Jurkat, Clone E6-1 (cell line): ENCODE measurements at regions not wholly inside any gene's neighbourhood (a gene's known extent, or its start where the extent isn't known, plus 50 kb on each side); places are given as distances from the start of the nearest gene placed in this dataset.

Experiments used
- DNase-seq: peaks from one replicate; pipeline ENCODE4 v3.0.0-alpha.2; 2011; ENCODE audit warnings: low read depth, low spot score
- H3K4me3 ChIP-seq: 2 replicates; pipeline ENCODE4 v1.5.1; 2011; ENCODE audit warnings: mild to moderate bottlenecking, low read length, control low read depth, moderate library complexity

DNA sequence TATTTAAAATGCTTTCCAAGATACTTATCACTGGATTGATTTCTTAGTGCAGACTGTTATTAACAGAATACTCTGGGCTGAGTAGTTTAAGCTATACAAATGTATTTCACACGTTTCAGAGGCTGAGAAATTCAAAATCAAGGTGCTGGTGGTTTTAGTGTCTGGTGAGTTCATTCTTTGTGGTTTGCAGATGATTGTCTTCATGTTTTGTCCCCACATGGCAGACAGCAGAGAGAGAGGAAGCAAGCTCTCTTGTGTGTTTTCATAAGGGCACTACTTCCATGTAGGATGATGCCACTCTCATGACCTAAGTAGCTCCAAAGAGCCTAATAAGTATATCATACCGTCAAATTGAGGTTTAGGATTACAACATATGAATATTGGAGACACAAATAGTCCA lies 1348.9 kb upstream of the FLRT2 start:
- no peak for DNase-seq
- H3K4me3 ChIP-seq = no peak overlapping the region

DNA sequence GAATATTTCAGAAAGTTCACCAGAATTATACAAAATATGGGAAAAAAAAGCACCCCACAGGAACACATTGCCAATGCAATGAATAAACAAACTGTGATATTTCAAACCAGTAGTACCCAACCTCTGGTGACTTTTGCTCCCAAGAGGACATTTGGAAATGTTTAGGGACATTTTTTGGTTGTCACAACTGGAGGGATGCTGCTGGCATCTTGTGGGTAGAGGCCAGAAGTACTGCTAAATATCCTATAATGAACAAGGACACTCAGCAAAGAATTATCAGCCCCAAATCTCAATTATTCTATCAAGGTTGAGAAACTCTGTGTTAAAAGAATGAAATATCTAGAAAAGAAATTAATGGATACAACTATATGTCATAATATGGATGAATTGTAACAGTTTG lies 1334.4 kb upstream of the FLRT2 start:
- no peak for DNase-seq
- H3K4me3 ChIP-seq = no peak overlapping the region

DNA sequence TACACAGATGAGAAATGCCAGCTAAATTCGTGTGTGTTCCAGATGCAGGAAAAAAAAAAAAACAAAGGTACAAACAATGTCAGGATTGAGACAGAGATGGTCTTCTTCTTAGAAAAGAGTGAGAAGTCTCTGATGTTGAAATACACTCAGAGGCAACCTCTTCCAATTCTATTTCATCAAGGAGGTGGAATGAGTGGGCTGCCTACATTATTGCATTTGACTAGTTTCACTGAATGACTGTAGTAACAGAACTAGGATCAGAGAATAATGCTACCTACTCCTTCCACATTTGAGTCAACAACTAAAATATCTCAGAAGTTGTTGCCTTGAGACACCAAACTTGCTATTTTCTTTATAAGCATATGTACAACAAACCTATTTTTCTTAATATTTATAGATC lies 1332.2 kb upstream of the FLRT2 start:
- H3K4me3 ChIP-seq = no peak overlapping the region
- no peak for DNase-seq

DNA sequence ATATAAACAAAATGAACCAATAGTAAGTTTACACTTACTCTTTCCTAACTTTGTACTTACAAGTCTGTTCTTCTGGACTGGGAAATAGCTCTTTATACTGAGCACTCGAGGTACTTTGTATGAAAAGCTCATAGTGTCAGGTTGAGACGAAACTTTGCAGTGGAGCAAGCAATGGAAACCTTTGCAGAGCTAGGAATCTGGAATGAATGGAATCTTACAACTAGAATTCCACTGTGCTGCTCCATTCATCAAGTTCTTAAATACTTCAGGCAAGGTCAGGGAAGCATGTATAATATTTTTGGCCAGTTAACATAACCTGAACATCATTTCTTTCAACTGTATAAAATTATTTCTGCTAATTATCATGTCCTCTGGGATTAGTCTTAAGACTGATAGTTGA lies 1327.5 kb upstream of the FLRT2 start:
- no peak overlapping the region for H3K4me3 ChIP-seq
- no peak for DNase-seq

DNA sequence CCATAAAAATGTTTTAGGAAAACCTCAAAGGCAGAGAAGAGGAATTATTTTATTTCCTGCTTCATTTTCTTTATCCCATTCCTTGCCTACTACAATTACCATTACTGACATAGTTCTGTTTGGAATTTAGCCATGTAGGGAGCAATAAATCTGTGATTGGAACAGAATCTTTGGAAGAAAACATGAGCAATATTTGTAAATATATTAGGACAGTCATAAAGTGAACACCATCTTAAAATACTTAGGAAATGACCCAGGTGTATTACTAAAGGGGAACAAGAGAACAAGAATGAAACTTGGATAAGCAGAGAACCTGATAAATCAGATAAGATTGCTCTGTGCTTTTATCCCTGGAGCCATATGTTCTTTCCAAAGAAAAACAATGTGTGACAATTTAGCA lies 1326.0 kb upstream of the FLRT2 start:
- no peak for DNase-seq

DNA sequence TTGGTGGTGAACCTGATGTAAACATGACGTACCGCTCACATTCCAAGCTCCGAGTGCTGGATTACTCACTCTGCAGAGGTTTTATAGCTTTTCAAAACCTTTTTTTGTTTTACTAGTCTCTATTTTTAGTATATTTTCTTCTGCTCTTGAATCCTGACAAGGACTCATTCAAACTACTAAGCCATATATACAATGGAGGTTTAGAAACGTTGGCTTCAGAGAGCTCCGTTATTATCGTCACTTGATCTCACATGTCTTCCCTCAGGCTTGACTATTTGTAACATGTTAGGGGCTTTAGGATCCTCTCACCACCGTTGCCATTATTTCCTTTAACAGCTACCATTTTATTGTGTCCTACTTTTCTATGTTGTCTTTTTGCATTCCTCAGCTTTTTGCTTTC lies 1321.5 kb upstream of the FLRT2 start:
- no peak for DNase-seq
- no peak overlapping the region for H3K4me3 ChIP-seq

More for the DNA sequence above, 1326.0 kb upstream of the FLRT2 start:
- no peak overlapping the region for H3K4me3 ChIP-seq

DNA sequence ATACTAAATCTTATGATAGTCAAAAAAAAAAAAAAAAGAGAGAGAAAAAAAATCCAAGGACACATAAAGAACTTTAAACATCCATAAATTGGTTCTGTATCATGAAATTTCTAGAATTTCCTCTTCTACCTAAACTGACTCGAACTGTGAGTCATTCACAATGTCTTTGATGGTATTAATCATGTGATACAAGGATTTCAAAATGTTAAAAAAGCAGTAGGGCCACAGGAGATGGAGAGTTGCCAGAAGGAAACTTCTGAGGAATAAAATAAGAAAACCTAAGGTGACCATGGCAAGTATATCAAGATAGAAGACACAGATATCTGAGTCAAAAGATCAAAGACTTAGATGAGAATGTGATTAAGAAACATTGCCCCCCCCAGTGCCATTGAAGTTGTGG lies 1320.9 kb upstream of the FLRT2 start:
- DNase-seq = no peak
- H3K4me3 ChIP-seq = no peak overlapping the region

DNA sequence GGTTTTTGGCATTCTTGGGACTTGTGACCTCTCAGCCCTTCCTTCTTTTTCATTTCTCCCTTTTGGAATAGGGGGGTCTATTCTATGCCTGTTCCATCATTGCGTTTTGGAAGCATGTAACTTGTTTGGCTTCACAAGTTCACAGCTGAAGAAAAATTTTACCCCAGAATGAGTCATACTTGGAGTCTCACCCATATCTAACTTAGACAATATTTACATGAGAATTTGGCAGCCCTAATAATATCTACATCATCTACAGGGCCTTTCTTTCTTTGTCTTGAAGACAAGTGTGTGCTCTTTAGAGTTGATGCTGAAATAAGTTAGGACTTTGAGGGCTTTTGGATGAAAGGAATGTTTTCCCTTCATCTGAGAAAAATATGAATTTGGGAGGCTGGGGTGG lies 1312.9 kb upstream of the FLRT2 start:
- no peak overlapping the region for H3K4me3 ChIP-seq
- no peak for DNase-seq

DNA sequence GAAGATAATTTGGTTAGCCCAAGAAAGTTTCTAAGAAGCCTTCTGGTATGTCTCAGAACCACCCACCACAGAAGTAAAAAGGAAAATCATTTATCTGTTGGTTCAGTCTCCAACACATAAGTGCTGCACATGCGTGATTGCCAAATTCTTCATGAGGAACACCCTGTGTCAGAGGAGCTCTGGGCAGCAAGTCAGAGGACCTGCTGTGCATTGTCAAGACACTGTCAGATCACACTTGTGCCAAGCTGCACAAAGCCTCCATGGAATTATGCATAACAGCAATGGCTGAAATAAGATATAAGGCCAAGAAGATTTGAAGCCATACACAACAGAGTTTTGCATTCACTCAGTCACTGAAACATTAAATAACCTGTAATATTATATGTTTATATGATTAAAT lies 1304.7 kb upstream of the FLRT2 start:
- DNase-seq = no peak
- no peak overlapping the region for H3K4me3 ChIP-seq

DNA sequence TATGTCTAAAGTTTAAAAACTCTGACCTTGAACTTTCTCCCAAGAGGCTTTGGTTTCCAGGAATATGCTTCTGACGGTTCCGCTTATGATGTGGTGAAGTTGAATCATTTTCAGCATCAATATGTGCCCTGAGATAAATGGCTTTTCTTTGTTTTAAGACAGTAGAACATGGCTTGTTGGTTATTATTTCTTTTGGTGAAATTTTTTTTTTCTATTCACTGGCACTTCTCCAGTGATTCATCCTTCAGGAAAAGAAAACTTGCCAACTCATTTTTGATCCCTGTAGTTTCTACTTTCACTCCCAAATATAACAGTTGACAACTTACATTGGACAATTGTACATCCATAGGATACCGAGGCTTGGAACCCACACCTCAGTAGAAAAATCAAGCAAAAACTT lies 1301.2 kb upstream of the FLRT2 start:
- no peak overlapping the region for H3K4me3 ChIP-seq
- no peak for DNase-seq

DNA sequence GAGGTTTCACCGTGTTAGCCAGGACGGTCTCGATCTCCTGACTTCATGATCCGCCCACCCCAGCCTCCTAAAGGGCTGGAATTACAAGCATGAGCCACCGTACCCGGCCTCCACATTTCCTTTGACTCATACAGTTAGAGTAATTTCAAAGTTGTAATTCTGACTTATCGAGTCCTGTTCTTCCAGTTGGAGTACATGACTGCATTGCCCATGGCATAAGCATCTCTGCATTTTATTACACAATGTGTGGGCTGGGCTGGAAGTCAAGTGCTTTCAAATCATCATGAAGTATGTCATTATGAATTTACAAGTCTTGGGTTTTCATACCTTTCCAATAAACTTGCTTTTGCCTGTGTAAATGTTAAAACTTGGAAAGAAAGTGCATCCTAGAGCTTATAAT lies 1295.7 kb upstream of the FLRT2 start:
- DNase-seq = no peak

DNA sequence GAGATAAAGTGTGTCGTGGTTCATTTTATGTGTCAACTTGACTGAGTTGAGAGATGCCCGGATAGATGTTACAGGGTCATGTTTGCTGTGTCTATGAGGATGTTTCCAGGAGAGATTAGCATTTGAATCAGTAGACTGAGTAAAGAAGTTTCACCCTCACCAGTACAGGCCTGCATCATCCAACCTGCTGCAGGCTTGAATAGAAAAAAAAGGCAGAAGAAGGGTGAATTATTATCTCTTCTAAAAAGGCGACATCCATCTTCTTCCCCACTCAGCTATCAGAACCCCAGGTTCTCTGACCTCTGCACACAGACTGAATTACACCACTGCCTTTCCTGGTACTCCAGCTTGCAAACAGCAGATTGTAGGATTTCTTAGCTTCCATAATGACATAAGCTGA lies 1293.7 kb upstream of the FLRT2 start:
- H3K4me3 ChIP-seq = no peak overlapping the region
- no peak for DNase-seq

More for the DNA sequence above, 1295.7 kb upstream of the FLRT2 start:
- no peak overlapping the region for H3K4me3 ChIP-seq

DNA sequence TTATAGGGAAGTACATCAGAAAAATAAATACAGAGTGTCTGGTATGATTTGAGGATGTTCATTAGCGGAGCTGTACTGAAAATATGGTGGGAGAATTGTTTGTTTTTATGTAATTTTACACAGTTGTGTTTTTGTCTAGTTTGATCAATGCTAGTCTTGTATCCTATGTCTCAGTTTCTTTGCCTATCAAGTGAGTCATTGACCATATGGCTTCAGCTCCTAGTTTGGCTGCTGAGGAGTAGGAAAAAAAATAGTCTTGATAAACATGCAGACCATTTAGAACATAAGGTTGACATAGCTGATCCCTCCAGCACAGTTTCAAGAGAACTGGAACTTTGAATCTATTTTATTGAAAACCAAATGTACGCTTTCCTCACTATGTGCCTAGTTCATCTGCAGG lies 1292.1 kb upstream of the FLRT2 start:
- no peak for DNase-seq
- H3K4me3 ChIP-seq = no peak overlapping the region

DNA sequence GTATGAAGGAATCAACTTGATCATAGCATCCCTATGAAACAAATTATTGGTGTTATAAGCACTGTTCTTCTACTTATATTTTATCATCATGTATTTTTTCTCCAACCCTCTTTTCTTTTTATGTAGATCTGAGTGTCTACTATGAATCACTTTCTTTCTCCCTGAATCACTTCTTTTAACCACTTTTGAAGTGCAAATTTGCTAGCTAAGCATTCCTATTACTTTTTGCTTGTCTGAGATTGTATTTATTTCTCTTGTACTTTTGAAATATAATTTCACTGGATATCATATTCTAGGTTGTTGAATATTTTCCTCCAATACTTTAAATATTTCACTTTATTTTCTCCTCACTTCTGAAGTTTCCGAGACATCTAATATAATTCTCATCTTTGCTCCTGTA lies 1282.3 kb upstream of the FLRT2 start:
- no peak overlapping the region for H3K4me3 ChIP-seq
- no peak for DNase-seq

DNA sequence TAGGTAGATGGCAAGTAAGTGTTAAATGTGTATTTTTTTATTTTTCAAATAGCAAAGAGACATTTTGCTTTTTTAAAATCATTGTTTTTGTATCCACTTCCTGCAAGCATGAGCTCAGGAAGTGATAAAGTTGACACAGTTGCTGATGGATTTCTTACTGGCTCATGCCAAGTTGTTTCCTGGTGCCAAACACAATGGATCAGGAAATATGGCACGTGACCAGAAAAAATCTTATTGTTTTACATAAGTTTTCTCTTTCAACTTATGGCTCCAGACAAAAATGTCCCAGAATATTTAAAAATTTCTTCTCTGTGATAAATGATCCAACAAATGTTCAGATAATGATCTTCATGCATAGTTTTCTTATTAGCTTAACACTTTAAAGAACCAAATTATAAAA lies 1279.1 kb upstream of the FLRT2 start:
- H3K4me3 ChIP-seq = no peak overlapping the region
- DNase-seq = no peak

DNA sequence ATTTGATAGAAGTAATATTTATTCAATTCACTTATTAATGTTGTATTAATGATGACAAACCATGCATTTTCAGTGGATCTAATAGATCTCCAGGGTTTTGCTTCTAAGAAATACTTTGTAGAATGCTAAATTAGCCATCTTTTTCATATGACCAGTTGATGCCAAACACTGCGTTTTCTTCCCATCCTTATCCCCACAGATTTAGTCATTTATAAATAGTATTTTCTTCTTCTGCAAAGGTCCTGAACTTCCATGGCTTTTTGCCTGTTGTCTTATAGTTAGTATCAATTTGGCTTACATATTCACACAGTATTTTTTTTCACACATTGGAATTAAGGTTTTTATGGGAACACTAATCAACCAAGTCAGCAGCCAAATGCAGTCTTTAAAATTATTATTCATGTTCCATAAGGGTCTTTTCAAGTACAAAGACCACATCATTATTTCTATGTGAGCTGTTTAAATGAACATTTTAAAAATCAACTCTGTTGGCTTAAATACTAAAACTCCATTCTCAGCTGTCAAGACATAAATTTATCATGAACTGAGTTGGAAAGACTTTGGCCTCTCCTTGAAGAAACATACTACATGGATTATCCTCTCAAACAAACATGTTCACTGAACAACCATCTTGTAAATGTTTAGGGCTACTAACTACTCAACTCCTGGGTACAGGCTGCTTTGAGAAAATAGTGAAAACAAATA lies 1278.4 kb upstream of the FLRT2 start:
- no peak for DNase-seq

DNA sequence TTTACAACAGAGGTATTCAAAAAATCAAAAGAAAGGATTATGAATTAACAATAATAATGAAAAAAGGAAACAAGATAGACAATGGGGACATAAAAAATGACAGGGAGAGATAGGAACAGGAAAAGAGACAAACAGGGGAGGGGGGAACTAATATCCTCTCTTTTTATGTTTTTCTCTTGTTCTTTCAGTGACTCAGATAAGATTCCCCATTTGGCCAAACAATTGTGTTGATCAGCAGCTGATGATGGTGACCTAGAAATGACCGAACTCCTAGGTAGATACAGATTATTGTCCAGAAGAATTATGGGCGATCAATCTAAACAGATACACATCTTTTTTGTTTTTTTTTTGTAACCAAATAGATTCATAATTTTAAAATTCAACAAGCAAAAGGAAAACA lies 1277.2 kb upstream of the FLRT2 start:
- no peak overlapping the region for H3K4me3 ChIP-seq
- no peak for DNase-seq

More for the DNA sequence above, 1278.4 kb upstream of the FLRT2 start:
- no peak overlapping the region for H3K4me3 ChIP-seq

DNA sequence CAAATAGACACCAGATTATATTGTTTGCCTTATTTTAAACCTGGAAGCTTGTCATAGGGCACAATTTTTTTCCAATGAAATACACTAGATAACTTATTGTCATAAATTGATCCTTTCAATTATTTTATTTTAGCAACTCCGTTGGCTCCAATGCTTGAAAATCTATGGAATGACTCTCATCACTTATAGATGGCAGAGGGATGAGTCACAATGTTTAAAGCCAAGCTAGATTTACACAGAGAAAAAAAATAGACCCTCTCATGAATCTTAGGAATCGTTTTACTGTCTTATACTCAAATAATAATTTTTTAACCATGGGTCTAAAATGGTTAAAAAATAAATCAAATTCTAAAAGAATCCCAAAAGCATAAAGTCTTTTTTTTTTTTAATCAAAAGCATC lies 1276.6 kb upstream of the FLRT2 start:
- DNase-seq = no peak
- no peak overlapping the region for H3K4me3 ChIP-seq

DNA sequence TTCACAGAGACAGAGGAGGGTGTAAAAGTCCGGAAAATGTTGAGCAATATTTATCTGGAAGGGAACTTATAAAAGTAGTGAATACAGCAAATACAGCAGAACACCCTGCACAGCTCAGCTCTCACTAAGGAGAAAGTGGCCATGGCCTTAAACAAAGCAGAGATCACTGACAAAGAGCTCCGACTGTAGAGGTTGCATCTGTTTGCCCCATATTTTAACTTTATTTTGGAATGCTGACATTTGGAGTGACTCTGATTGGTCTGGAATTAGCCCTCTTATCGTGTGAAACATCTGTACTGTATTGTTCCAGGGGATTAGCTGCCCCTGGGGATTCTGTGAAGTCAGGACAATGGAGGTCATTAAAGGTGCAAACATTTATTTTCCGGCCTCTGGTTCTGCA lies 1275.7 kb upstream of the FLRT2 start:
- no peak overlapping the region for H3K4me3 ChIP-seq
- no peak for DNase-seq

DNA sequence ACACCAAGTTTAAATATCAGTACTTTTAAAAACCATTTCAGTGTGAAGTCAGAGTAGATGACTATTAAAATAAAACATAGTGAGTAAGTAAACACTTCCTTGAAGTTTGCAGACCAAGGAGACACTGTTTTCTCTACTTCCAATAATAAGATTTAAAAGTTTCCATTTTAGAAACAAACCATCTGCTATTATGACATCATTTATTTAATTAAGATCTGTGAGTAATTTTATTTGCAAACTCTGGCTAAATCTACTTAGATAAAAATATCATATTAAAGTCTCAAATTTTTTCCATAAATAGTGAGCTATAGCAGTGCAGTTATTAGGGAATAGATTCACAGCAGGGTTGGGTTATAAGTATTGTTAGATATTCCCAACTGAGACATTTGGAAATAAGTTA lies 1267.0 kb upstream of the FLRT2 start:
- DNase-seq = no peak
- no peak overlapping the region for H3K4me3 ChIP-seq

DNA sequence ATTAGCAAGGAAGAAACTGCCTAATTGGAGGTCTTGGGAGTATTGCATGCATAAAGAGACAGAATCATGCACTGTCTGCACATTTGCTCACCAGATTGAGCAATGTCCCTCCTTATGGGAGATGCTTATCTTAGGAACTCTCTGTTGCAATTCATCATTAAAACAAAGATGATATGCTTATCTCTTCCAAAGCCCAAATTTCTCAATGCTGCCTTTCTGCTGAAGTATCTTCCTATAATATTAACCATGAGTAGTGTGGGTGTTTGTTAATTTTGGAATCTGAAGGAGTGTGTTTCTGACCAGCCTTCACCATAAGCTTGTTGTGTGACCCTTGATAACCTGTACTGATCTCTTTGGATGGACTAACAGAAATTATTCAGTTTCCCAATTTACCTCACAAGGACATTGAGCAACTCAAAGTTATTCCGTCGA lies 1257.6 kb upstream of the FLRT2 start:
- H3K4me3 ChIP-seq = no peak overlapping the region
- DNase-seq = no peak

DNA sequence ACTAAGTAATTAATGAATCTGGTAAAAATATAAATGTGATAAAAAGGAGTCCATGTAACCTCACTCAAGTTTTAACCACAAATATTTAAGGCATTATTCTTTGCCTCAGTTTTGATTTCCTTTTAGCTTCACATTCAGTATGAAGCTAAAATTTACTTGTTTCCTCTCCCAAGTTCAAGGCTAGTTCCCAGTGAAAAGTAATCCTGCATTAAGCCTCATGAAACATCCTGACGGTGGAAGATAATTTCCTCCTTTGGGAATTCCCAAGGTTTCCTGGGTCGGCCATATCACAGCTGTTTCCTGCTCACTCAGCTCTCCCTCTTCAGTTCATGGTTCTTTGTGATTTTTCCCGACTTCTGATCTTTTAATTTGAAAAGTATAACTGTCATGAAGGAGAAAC lies 1256.8 kb upstream of the FLRT2 start:
- H3K4me3 ChIP-seq = no peak overlapping the region
- DNase-seq = no peak
